OCI-M1 (cell line): ENCODE measurements at regions not wholly inside any gene's neighbourhood (a gene's known extent, or its start where the extent isn't known, plus 50 kb on each side); places are given as distances from the start of the nearest gene placed in this dataset.
"Not testable (repeated sequence)": the region's sequence is repeated elsewhere in the genome, so short reads cannot be mapped to it uniquely, and the experiment has no call there.

Experiments used
- DNase-seq: peaks from one replicate; lab custom pipeline; 2025; lab: John Stamatoyannopoulos, UW

GRCh38 chr6:87763276-87763675 lies 61.2 kb upstream of the AKIRIN2 start:
- no peak for DNase-seq

GRCh38 chr6:87762116-87762515 lies 60.1 kb upstream of the AKIRIN2 start:
- no peak for DNase-seq

- DNase-seq: no peak
Observed at GRCh38 chr6:87757792-87758191, 55.8 kb upstream of the AKIRIN2 start.

GRCh38 chr6:87756858-87757257 lies 54.8 kb upstream of the AKIRIN2 start:
- DNase-seq: peak; percentile 95

- peak; percentile 73 for DNase-seq
Observed at GRCh38 chr6:87755708-87756671, 54.0 kb upstream of the AKIRIN2 start.

- DNase-seq: peak; percentile 22
Observed at GRCh38 chr6:87754828-87755227, 52.8 kb upstream of the AKIRIN2 start.

GRCh38 chr6:87753131-87753685 lies 51.2 kb upstream of the AKIRIN2 start:
- DNase-seq: no peak

- DNase-seq: not testable (repeated sequence)
Observed at GRCh38 chr6:87752503-87752902, 50.5 kb upstream of the AKIRIN2 start.
